ENCODE measurements at regions not wholly inside any gene's neighbourhood (a gene's known extent, or its start where the extent isn't known, plus 50 kb on each side); places are given as distances from the start of the nearest gene placed in this dataset.
A peak's percentile ranks its signal among the peaks of the same experiment; 100 is the strongest.

DNA sequence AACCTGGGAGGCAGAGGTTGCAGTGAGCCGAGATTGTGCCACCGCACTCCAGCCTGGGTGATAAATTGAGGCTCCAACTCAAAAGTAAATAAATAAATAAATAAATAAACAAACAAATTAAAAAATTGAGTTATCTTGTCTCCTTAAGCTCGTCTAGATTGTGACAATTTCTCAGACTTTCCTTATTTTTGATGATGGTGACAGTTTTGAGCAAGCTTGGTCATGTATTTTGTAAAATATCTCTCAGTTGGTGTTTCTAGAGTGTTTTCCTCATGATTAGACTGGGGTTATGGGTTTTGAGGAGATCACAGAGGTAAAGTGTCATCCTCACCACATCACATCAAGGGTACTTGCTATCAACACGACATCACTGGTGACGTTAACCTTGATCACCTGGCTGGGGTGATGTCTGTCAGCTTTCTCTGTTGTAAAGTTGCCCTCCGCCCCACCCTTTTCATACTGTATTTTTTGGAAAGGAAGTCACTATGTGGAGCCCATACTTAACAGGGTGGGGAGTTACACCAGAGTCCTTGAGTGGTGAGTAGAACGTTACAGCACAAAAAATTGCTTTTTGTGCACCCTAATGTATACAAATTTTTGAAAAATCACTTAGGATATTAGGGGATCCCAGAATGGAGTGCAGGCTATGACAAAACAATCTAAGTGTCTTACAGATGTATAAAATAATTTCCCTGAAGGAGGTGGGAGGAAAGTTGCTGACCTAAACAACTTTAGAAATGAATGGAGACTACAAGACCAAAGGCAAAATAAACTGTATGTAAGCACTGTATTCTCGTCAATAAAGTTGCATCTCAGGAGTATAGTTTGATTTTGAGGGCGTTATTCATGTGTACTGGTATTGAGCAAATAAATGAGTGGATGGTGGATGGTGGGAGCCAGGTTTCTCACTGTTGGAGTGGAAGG lies 116.4 kb upstream of the SGK1 start:
- 90% methylated on average over 9 of the region's 9 CpGs for whole genome bisulfite sequencing (ENCODE audit: missing lambda C conversion rate)
- Histone ChIP-seq H3K4me2 (no peak overlapping the region), H3K9me3 (no peaks in the 10 kb centered on the region), H3K4me3 (no peak overlapping the region), H3K27ac (0 out of 6 replicates have a peak overlapping the region, but pooled peaks of 1 of the 2 experiments have one; percentile 43), H3K4me1 (peaks cover 26% of the 10 kb centered on the region; the same call in 2 of the 3 replicates)
- DNase-seq (ENCODE audit: low read depth in 1 of 2, low spot score in 1 of 2) (no peak), FAIRE-seq (no peak), ATAC-seq (no peak)
- POLR2A ChIA-PET = no interaction called here
- CTCF ChIA-PET = no interaction called here
- TF ChIP-seq RAD21 (conservative IDR thresholded peaks at IDR 0.05 in 1 of 2, IDR thresholded peaks at IDR 0.05 in 1 of 2) = no peak
- TF ChIP-seq MAFK (IDR thresholded peaks at IDR 0.05; ENCODE audit: partially characterized antibody) = peak; percentile 75

- Histone ChIP-seq H3K4me3 (no peak overlapping the region), H3K9me3 (no peaks in the 10 kb centered on the region), H3K4me1 (peaks cover 16% of the 10 kb centered on the region; the same call in 2 of the 3 replicates), H3K27ac (peak overlapping the region in 1 of 2 experiments; percentile 33; a peak in 1 of 6 replicates), H3K4me2 (no peak overlapping the region)
- DNase-seq (ENCODE audit: low read depth in 1 of 2, low spot score in 1 of 2) (no peak), FAIRE-seq (no peak), ATAC-seq (no peak)
- CTCF ChIA-PET = interaction anchor here (1.1 to 1.2 kb wide), 2 partner anchors 12 to 191 kb away, joined by 3 to 4 read pairs; no protein-coding TSS in a partner anchor
- 47% methylated on average over 2 of the region's 2 CpGs for WGBS (ENCODE audit: missing lambda C conversion rate)
- POLR2A ChIA-PET = no interaction called here
- TF ChIP-seq ZFP36 (IDR thresholded peaks at IDR 0.05; ENCODE audit: borderline replicate concordance, partially characterized antibody) (no peak), TFCP2L1 (CRISPR knock-in tag; IDR thresholded peaks at IDR 0.05) (no peak), RFX5 (IDR thresholded peaks at IDR 0.05) (no peak), HOXB5 (CRISPR knock-in tag; IDR thresholded peaks at IDR 0.05) (no peak), NPAS2 (CRISPR knock-in tag; IDR thresholded peaks at IDR 0.05; ENCODE audit: borderline replicate concordance) (no peak), KDM5A (IDR thresholded peaks at IDR 0.05) (no peak), POLR2AphosphoS2 (conservative IDR thresholded peaks at IDR 0.05; ENCODE audit: low read length) (no peak), KDM1A (IDR thresholded peaks at IDR 0.05; ENCODE audit: low read depth) (no peak), ZC3H11A (IDR thresholded peaks at IDR 0.05) (no peak)
These were observed 114.1 kb upstream of the SGK1 start for GRCh38 chr6:134432036-134432435.

GRCh38 chr6:134431421-134431859 lies 113.5 kb upstream of the SGK1 start:
- ChIA-PET CTCF (interaction anchor here (1.2 kb wide), 1 partner anchor 192 kb away, joined by 3 read pairs; no protein-coding TSS in a partner anchor), POLR2A (no interaction called here)
- Histone ChIP-seq H3K4me1 (peaks cover 10% of the 10 kb centered on the region; the same call in 2 of the 3 replicates), H3K4me3 (no peak overlapping the region), H3K9me3 (no peaks in the 10 kb centered on the region), H3K4me2 (no peak overlapping the region), H3K27ac (peak overlapping the region in 1 of 2 experiments; percentile 2; a peak in 3 of 6 replicates)
- TF ChIP-seq RARB (CRISPR knock-in tag; IDR thresholded peaks at IDR 0.05) = no peak
- TF ChIP-seq RCOR1 (IDR thresholded peaks at IDR 0.05; ENCODE audit: low read depth, low read length) = no peak
- no peak for TF ChIP-seq SMC3 (IDR thresholded peaks at IDR 0.05)
- TF ChIP-seq CBX2 (IDR thresholded peaks at IDR 0.05; ENCODE audit: borderline replicate concordance, low read depth) = no peak
- TF ChIP-seq ZSCAN20 (CRISPR knock-in tag; IDR thresholded peaks at IDR 0.05) = no peak
- no peak for TF ChIP-seq CHD4 (IDR thresholded peaks at IDR 0.05; ENCODE audit: borderline replicate concordance)
- TF ChIP-seq CBX8 (IDR thresholded peaks at IDR 0.05) = no peak
- ATAC-seq = no peak
- FAIRE-seq = no peak
- 60% methylated on average over 3 of the region's 3 CpGs for WGBS (ENCODE audit: missing lambda C conversion rate)
- no peak for DNase-seq (ENCODE audit: low read depth in 1 of 2, low spot score in 1 of 2)

GRCh38 chr6:134429861-134430380 lies 112.0 kb upstream of the SGK1 start:
- ChIA-PET CTCF (no interaction called here), POLR2A (no interaction called here)
- no peak for FAIRE-seq
- H3K4me2 ChIP-seq = no peak overlapping the region
- DNase-seq (ENCODE audit: low read depth in 1 of 2, low spot score in 1 of 2) = no peak
- H3K27ac ChIP-seq = peak overlapping the region in 1 of 2 experiments; percentile 35; a peak in 1 of 6 replicates
- peaks cover 11% of the 10 kb centered on the region; the same call in 1 of the 3 replicates for H3K4me1 ChIP-seq
- no peak overlapping the region for H3K4me3 ChIP-seq
- no peaks in the 10 kb centered on the region for H3K9me3 ChIP-seq
- 83% methylated on average over 1 of the region's 4 CpGs for WGBS (ENCODE audit: missing lambda C conversion rate)
- no peak for ATAC-seq
- TF ChIP-seq CBX2 (IDR thresholded peaks at IDR 0.05; ENCODE audit: borderline replicate concordance, low read depth) (no peak), GATA3 (IDR thresholded peaks at IDR 0.05; ENCODE audit: borderline replicate concordance) (no peak), JUN (IDR thresholded peaks at IDR 0.05) (no peak), PHF8 (IDR thresholded peaks at IDR 0.05; ENCODE audit: borderline replicate concordance, low read depth) (no peak), EHMT2 (IDR thresholded peaks at IDR 0.05; ENCODE audit: low read depth) (no peak), FOSL2 (IDR thresholded peaks at IDR 0.05) (no peak), FOSL2 (CRISPR knock-in tag; IDR thresholded peaks at IDR 0.05) (no peak), CHD4 (IDR thresholded peaks at IDR 0.05; ENCODE audit: borderline replicate concordance) (no peak), BHLHE40 (IDR thresholded peaks at IDR 0.05; ENCODE audit: low read depth, low read length) (no peak), ZNF302 (CRISPR knock-in tag; IDR thresholded peaks at IDR 0.05) (no peak), RNF2 (IDR thresholded peaks at IDR 0.05; ENCODE audit: borderline replicate concordance, low read depth) (no peak), EHF (CRISPR knock-in tag; IDR thresholded peaks at IDR 0.05) (no peak), HDAC2 (IDR thresholded peaks at IDR 0.05) (no peak), NFE2L2 (conservative IDR thresholded peaks at IDR 0.05; ENCODE audit: low read length) (no peak)
- TF ChIP-seq, protein P1, sequence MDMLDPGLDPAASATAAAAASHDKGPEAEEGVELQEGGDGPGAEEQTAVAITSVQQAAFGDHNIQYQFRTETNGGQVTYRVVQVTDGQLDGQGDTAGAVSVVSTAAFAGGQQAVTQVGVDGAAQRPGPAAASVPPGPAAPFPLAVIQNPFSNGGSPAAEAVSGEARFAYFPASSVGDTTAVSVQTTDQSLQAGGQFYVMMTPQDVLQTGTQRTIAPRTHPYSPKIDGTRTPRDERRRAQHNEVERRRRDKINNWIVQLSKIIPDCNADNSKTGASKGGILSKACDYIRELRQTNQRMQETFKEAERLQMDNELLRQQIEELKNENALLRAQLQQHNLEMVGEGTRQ (IDR thresholded peaks at IDR 0.05) = no peak
- TF ChIP-seq, protein P2, sequence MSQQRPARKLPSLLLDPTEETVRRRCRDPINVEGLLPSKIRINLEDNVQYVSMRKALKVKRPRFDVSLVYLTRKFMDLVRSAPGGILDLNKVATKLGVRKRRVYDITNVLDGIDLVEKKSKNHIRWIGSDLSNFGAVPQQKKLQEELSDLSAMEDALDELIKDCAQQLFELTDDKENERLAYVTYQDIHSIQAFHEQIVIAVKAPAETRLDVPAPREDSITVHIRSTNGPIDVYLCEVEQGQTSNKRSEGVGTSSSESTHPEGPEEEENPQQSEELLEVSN (IDR thresholded peaks at IDR 0.05; ENCODE audit: borderline replicate concordance, low read depth) = no peak
